ENCODE measurements at regions not wholly inside any gene's neighbourhood (a gene's known extent, or its start where the extent isn't known, plus 50 kb on each side); places are given as distances from the start of the nearest gene placed in this dataset.

- TF ChIP-seq, protein P1, sequence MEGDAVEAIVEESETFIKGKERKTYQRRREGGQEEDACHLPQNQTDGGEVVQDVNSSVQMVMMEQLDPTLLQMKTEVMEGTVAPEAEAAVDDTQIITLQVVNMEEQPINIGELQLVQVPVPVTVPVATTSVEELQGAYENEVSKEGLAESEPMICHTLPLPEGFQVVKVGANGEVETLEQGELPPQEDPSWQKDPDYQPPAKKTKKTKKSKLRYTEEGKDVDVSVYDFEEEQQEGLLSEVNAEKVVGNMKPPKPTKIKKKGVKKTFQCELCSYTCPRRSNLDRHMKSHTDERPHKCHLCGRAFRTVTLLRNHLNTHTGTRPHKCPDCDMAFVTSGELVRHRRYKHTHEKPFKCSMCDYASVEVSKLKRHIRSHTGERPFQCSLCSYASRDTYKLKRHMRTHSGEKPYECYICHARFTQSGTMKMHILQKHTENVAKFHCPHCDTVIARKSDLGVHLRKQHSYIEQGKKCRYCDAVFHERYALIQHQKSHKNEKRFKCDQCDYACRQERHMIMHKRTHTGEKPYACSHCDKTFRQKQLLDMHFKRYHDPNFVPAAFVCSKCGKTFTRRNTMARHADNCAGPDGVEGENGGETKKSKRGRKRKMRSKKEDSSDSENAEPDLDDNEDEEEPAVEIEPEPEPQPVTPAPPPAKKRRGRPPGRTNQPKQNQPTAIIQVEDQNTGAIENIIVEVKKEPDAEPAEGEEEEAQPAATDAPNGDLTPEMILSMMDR (IDR thresholded peaks at IDR 0.05; ENCODE audit: low read depth, low read length, missing input control) = no peak
- TF ChIP-seq NR2F2 (IDR thresholded peaks at IDR 0.05) (no peak), MAX (IDR thresholded peaks at IDR 0.05) (no peak), JUND (IDR thresholded peaks at IDR 0.05) (no peak)
Measured at GRCh38 chr13:64643066-64643465, 2587.1 kb downstream of the PCDH9 start (continued).

- no peaks in the 10 kb centered on the region for H3K4me1 ChIP-seq (ENCODE audit: control insufficient read depth in 4 of 4, insufficient read depth in 4 of 4, low read length in 3 of 4)
- no peak overlapping the region for H3K9ac ChIP-seq (ENCODE audit: low read depth in 1 of 2, low read length in 2 of 2)
- no peaks in the 10 kb centered on the region for H3K27me3 ChIP-seq (ENCODE audit: control insufficient read depth in 4 of 4, insufficient read depth in 4 of 4, low read length in 3 of 4)
- DNase-seq (ENCODE audit: low spot score) = no peak
- no peak overlapping the region for H3K27ac ChIP-seq (ENCODE audit: low read depth in 1 of 2, low read length in 2 of 2)
- H3K36me3 ChIP-seq (ENCODE audit: control insufficient read depth in 4 of 4, insufficient read depth in 3 of 4, low read depth in 1 of 4, low read length in 3 of 4) = no peaks in the 10 kb centered on the region
- TF ChIP-seq ZBTB33 (IDR thresholded peaks at IDR 0.05) (no peak), HNF4A (conservative IDR thresholded peaks at IDR 0.05) (no peak), RAD21 (IDR thresholded peaks at IDR 0.05) (no peak), JUND (IDR thresholded peaks at IDR 0.05) (no peak), MAX (IDR thresholded peaks at IDR 0.05) (no peak), FOXA2 (IDR thresholded peaks at IDR 0.05) (no peak), EGR1 (IDR thresholded peaks at IDR 0.05; ENCODE audit: low read depth in 2 of 2) (no peak), YY1 (IDR thresholded peaks at IDR 0.05) (no peak)
- TF ChIP-seq, protein P1 (IDR thresholded peaks at IDR 0.05; ENCODE audit: low read depth, low read length, missing input control) = no peak
- TF ChIP-seq, protein P2, sequence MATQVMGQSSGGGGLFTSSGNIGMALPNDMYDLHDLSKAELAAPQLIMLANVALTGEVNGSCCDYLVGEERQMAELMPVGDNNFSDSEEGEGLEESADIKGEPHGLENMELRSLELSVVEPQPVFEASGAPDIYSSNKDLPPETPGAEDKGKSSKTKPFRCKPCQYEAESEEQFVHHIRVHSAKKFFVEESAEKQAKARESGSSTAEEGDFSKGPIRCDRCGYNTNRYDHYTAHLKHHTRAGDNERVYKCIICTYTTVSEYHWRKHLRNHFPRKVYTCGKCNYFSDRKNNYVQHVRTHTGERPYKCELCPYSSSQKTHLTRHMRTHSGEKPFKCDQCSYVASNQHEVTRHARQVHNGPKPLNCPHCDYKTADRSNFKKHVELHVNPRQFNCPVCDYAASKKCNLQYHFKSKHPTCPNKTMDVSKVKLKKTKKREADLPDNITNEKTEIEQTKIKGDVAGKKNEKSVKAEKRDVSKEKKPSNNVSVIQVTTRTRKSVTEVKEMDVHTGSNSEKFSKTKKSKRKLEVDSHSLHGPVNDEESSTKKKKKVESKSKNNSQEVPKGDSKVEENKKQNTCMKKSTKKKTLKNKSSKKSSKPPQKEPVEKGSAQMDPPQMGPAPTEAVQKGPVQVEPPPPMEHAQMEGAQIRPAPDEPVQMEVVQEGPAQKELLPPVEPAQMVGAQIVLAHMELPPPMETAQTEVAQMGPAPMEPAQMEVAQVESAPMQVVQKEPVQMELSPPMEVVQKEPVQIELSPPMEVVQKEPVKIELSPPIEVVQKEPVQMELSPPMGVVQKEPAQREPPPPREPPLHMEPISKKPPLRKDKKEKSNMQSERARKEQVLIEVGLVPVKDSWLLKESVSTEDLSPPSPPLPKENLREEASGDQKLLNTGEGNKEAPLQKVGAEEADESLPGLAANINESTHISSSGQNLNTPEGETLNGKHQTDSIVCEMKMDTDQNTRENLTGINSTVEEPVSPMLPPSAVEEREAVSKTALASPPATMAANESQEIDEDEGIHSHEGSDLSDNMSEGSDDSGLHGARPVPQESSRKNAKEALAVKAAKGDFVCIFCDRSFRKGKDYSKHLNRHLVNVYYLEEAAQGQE (IDR thresholded peaks at IDR 0.05) = no peak
- no peak overlapping the region for H3K4me3 ChIP-seq (ENCODE audit: low read depth in 1 of 3, low read length in 3 of 3)
- 35% methylated on average over 2 of the region's 2 CpGs for WGBS
- H3K9me3 ChIP-seq (ENCODE audit: control insufficient read depth in 4 of 4, low read length in 3 of 4) = no peaks in the 10 kb centered on the region
Measured at GRCh38 chr13:64640002-64640401, 2590.1 kb downstream of the PCDH9 start.

Measured in liver (tissue), 8 donors.